SIG-M5 treated with dmso at 0.1 percent for 504 hours (cell line): ENCODE measurements at regions not wholly inside any gene's neighbourhood (a gene's known extent, or its start where the extent isn't known, plus 50 kb on each side); places are given as distances from the start of the nearest gene placed in this dataset.
A peak's percentile ranks its signal among the peaks of the same experiment; 100 is the strongest.

ENCODE experiments used
- DNase-seq: peaks from one replicate; lab custom pipeline; 2025; ENCODE audit not compliant: unreplicated experiment; lab: John Stamatoyannopoulos, UW

DNA sequence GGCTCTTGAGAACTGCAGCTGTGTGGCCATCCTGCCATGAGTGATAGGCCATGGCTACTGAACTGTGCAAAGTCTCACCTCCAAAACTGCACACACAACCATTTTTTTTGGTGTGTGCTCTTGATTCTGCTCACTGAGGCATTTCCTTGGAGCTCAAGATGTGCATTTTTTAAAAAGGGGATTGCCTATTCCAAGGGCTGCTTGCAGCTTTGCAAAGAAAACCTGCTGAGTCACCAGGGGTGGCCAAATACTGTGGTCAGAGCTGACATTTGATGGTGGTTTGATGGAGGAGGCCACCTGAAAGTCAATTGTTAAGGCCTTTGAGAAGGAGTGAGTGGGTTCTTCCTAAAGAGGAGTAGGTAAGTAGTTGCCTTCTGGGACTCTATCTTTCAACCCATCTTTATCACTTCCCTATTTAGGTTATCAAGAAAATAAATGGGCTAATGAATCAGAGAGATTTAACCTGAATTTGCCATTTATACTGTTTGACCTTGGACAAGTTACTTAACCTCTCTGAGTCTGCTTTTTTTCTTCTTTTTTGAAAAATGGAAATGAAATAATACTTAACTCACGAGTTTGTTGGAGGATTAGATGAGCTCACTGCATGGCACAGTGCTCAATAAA is 87.9 kb downstream of the CHST2 start:
- DNase-seq: peak; percentile 14

DNA sequence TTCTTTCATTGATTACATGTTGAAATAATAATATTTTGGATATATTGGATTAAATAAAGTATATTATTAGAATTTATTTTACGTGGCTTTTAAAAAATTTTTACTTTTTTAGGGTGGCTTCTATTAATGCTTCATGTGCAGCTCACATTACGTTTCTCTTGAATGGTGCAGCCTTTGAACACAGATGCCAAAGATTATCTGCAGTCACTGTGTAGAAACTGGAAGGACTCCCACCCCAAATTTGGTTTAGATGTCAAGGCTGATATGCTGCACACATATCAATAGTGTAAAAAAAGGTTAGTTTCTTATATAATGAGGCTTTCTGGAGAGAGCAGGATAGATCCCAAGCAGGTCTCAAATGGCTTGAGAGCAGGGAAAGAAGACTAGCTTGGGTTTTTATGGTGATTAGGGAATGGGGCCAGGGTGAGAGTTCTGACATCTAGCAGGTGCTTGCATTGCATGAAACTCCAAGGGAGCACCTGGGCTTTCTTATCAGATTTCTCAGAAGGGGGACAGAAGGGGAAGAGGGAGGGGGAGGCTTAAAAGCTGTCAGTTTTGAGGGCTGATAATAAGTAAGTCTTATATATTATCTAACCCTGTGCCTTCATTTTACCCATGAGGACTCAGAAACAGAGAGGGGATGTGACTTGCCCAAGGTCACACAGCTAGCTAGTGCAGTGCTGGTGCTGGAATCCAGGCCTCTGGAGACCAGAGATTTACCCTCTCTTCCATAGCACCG is 89.6 kb downstream of the CHST2 start:
- DNase-seq: no peak

DNA sequence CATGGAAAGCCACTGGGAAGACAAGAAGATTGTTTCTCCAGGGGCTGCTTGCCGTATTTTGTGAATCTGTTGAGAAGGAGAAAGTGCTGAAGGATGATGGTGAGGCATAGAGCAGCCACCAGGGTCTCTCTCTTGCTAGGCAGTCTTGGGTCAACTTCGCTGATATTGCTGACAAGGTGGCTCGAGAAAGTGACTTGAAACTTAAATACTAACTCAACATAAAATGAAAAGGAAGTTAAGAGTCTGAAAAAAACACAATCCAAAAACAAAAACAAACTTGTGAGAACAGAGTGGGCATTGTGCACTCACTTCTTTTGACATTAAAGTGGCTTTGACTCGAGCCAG is 90.1 kb downstream of the CHST2 start:
- DNase-seq: no peak

DNA sequence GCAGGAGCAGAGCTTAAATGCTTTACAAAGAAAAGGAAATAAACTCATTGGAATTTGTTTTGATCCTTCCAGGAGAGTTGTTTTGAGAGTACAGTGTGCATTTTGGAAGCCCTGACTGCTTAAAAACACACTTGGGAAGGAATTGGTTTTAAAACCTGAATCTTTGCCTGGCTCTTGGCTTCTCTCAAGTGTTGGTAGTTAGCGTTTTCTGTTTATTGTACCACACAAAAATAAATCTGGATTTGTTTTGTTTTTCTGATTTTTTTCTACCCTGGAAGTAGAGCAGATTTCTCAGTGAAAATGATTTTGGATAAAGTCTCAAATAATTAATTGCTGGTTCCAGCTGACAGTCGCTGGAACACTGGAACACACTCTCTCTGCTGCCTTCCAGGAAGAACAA is 90.6 kb downstream of the CHST2 start:
- DNase-seq: no peak

DNA sequence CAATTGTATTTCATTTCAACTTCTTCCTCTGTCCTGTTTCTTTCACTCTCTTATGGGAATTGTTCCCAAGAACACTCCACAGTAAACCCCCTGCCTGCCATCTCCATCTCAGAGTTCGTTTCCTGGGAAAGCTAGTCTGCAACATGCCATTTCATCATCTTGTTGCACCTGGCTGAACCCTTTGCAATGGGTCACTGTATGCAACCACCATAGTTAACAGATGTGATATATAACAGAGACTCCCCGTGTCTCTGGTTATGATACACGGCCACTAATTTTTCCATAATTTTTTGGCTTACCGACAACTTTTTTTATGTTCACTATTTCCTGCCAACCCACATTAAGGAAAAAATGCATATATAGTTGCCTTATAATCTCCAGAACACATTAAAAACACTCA is 95.5 kb downstream of the CHST2 start:
- no peak for DNase-seq
